Panc1 (cell line): ENCODE measurements at regions not wholly inside any gene's neighbourhood (a gene's known extent, or its start where the extent isn't known, plus 50 kb on each side); places are given as distances from the start of the nearest gene placed in this dataset.

Experiments
- ATAC-seq: fragments of 200-7000 bp; cut with Tn5 transposase; 2 replicates; pipeline ENCODE4 v1.9.1; 2020; ENCODE audit warnings: mild to moderate bottlenecking, moderate library complexity
- BruUV-seq: library from RNA; stranded (reverse); fragments of 400-500 nt; replicated peaks from 2 replicates; lab custom pipeline; 2021; lab: Mats Ljungman, UMichigan
- CTCF ChIA-PET: fragments of 300-600 bp; sonication (Branson Sonifier 250); formaldehyde crosslinking; loops from one replicate; lab custom pipeline; 2022; ENCODE audit warnings: antibody characterized with exemption; lab: Charles Lee
- POLR2A ChIA-PET: fragments of 300-600 bp; sonication (Branson Sonifier 250); formaldehyde crosslinking; loops from one replicate; lab custom pipeline; 2022; ENCODE audit warnings: antibody characterized with exemption; lab: Charles Lee
- DNase-seq: peaks from one replicate; pipeline ENCODE4 v3.0.0-alpha.2; 2010; ENCODE audit warnings: low read depth, low spot score
- H3K27ac ChIP-seq: 2 replicates; pipeline ENCODE4 v1.5.1; 2011; ENCODE audit warnings: mild to moderate bottlenecking, low read length, inconsistent platforms
- H3K27me3 ChIP-seq: fragments of 200-500 bp; sonication (Bioruptor generic); 2 replicates; pipeline ENCODE4 v1.6.0; 2014; ENCODE audit warnings: low read length, inconsistent platforms; ENCODE audit not compliant: control insufficient read depth, insufficient read depth
- H3K36me3 ChIP-seq: fragments of 200-500 bp; sonication (Bioruptor generic); 2 replicates; pipeline ENCODE4 v1.5.1; 2014; ENCODE audit warnings: inconsistent platforms, mild to moderate bottlenecking, low read length, moderate library complexity; ENCODE audit not compliant: control insufficient read depth, insufficient read depth
- H3K4me1 ChIP-seq: 2 replicates; pipeline ENCODE4 v1.5.1; 2011; ENCODE audit warnings: inconsistent platforms, mild to moderate bottlenecking, low read length, moderate library complexity; ENCODE audit not compliant: control insufficient read depth, insufficient read depth
- H3K4me3 ChIP-seq, 2 experiments: 2 replicates each; pipeline ENCODE4 v1.5.1; 2011 to 2012; ENCODE audit warnings: low read depth in 2 of 2, low read length in 2 of 2, mild to moderate bottlenecking in 2 of 2, inconsistent platforms in 1 of 2, moderate library complexity in 1 of 2
- H3K9me3 ChIP-seq: fragments of 200-500 bp; sonication (Bioruptor generic); 2 replicates; pipeline ENCODE4 v1.5.1; 2014; ENCODE audit warnings: low read depth, mild to moderate bottlenecking, inconsistent platforms, low read length, moderate library complexity; ENCODE audit not compliant: control insufficient read depth, insufficient read depth
- CTCF ChIP-seq: fragments of 450-650 bp; IDR thresholded peaks from 2 replicates; pipeline ENCODE4 v1.5.1; 2017; ENCODE audit warnings: mild to moderate bottlenecking
- POLR2AphosphoS5 ChIP-seq: IDR thresholded peaks from 2 replicates; pipeline ENCODE4 v1.6.1; 2012; ENCODE audit warnings: mild to moderate bottlenecking, low read depth, low read length, moderate library complexity
- SIN3A ChIP-seq: IDR thresholded peaks from 2 replicates; pipeline ENCODE4 v1.6.1; 2012; ENCODE audit warnings: low read depth, mild to moderate bottlenecking, low read length, moderate library complexity, borderline replicate concordance; ENCODE audit not compliant: insufficient read depth
- TCF7L2 ChIP-seq: IDR thresholded peaks from 2 replicates; pipeline ENCODE4 v1.6.1; 2011; ENCODE audit warnings: mild to moderate bottlenecking, low read depth, low read length, inconsistent platforms
- in situ Hi-C: cut with HindIII; loops from 2 replicates; pipeline ENCODE4 v1.10.0; 2016; ENCODE audit warnings: low sequenced_read_pairs, low pct_unique_long_range_greater_than_20kb
- intact Hi-C: fragments of 100-400 bp; cut with micrococcal nuclease; formaldehyde crosslinking; loops from one replicate; pipeline ENCODE4 v1.10.0; 2022; ENCODE audit not compliant: unreplicated experiment
- TF ChIP-seq, protein P1 (sequence below), 2 experiments: IDR thresholded peaks; 2 replicates each; pipeline ENCODE4 v1.6.1; 2011 to 2012; ENCODE audit warnings: low read depth in 2 of 2, control low read depth in 1 of 2, low read length in 1 of 2, mild to moderate bottlenecking in 1 of 2, moderate library complexity in 1 of 2; ENCODE audit not compliant: insufficient read depth in 1 of 2

DNA sequence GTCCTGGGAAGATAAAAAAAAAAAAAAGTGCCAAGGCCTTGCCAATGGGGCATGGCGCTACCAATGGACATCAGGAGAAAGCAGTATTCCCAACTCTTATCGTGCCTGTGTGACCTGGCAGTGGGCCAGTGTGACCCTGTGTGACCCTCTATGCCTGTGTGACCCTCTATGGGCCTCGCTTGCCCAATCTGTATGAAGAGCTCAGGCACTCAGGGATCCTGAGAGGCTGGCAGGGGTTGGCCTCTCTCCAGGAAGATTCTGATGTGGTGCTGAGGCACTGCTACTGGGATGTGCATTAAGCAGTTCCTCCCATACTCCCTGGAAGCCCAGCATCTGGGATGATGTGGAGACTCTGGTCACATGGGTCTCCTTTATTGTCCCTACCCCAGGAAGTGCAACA lies 179.2 kb downstream of the MACROH2A1 start:
- POLR2A ChIA-PET, result interaction anchor here (0.7 kb wide), 1 partner anchor 149 kb away, joined by 6 read pairs; no protein-coding TSS in a partner anchor
- TF ChIP-seq, protein P1, sequence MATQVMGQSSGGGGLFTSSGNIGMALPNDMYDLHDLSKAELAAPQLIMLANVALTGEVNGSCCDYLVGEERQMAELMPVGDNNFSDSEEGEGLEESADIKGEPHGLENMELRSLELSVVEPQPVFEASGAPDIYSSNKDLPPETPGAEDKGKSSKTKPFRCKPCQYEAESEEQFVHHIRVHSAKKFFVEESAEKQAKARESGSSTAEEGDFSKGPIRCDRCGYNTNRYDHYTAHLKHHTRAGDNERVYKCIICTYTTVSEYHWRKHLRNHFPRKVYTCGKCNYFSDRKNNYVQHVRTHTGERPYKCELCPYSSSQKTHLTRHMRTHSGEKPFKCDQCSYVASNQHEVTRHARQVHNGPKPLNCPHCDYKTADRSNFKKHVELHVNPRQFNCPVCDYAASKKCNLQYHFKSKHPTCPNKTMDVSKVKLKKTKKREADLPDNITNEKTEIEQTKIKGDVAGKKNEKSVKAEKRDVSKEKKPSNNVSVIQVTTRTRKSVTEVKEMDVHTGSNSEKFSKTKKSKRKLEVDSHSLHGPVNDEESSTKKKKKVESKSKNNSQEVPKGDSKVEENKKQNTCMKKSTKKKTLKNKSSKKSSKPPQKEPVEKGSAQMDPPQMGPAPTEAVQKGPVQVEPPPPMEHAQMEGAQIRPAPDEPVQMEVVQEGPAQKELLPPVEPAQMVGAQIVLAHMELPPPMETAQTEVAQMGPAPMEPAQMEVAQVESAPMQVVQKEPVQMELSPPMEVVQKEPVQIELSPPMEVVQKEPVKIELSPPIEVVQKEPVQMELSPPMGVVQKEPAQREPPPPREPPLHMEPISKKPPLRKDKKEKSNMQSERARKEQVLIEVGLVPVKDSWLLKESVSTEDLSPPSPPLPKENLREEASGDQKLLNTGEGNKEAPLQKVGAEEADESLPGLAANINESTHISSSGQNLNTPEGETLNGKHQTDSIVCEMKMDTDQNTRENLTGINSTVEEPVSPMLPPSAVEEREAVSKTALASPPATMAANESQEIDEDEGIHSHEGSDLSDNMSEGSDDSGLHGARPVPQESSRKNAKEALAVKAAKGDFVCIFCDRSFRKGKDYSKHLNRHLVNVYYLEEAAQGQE (IDR thresholded peaks at IDR 0.05; ENCODE audit: insufficient read depth in 1 of 2, low read depth in 2 of 2, low read length in 1 of 2), result no peak
- TF ChIP-seq POLR2AphosphoS5 (no peak), TCF7L2 (no peak), SIN3A (no peak), CTCF (no peak)
- no peaks in the 10 kb centered on the region for H3K9me3 ChIP-seq
- ATAC-seq (no peak), DNase-seq (no peak)
- H3K36me3 ChIP-seq, result no peaks in the 10 kb centered on the region
- H3K4me3 ChIP-seq, result no peak overlapping the region
- H3K4me1 ChIP-seq, result no peaks in the 10 kb centered on the region
- no peak overlapping the region for H3K27ac ChIP-seq
- intact Hi-C loops, result no loop called here
- CTCF ChIA-PET, result no interaction called here
- in situ Hi-C loops, result no loop called here
- BruUV-seq, result no TSS peak
- no peaks in the 10 kb centered on the region for H3K27me3 ChIP-seq

DNA sequence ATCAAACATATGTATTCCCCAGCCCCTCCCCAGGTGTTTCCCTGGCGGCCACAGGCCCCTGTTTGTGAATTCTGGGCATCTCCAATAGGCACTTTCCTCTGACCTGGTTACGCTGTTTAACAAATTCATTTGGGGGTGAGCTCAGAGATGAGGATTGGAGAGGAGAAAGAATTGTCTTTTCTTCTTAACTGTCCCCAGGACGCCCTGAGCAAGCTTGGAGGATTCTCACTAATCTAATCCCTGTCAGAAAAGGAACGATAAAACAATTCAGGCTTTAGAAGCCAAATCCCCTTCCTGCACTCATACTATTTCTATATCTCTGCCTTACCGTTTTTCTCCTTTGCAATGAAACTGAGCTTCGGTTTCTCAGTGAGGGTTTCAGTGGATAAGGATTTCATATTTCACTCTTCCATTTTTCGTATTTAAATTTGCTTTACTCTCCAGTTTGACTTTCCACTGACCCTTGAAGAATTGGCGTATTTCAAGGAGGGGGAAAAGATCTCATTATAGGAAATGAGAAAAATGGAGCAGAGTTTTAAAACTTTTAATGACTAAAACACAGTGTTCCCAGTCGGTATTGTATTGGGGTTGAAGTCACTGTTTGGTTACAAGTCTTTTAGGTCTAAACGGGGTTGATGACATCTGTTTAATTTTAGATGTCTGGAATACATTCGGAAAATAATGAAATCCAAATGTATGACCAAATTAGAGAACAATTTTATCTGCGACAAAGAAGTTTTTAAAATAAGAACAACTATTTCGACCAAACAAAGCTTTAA lies 180.1 kb downstream of the MACROH2A1 start:
- ATAC-seq (no peak), DNase-seq (no peak)
- in situ Hi-C loops, result no loop called here
- ChIA-PET POLR2A (interaction anchor here (0.7 kb wide), 1 partner anchor 149 kb away, joined by 6 read pairs; no protein-coding TSS in a partner anchor), CTCF (no interaction called here)
- Histone ChIP-seq H3K9me3 (no peaks in the 10 kb centered on the region), H3K36me3 (no peaks in the 10 kb centered on the region), H3K27ac (no peak overlapping the region), H3K4me1 (no peaks in the 10 kb centered on the region), H3K27me3 (no peaks in the 10 kb centered on the region), H3K4me3 (no peak overlapping the region)
- intact Hi-C loops, result no loop called here
- TF ChIP-seq CTCF (no peak), TCF7L2 (no peak), SIN3A (no peak), POLR2AphosphoS5 (no peak)
- TF ChIP-seq, protein P1 (IDR thresholded peaks at IDR 0.05; ENCODE audit: insufficient read depth in 1 of 2, low read depth in 2 of 2, low read length in 1 of 2), result no peak
- BruUV-seq, result no TSS peak
